ENCODE measurements at regions not wholly inside any gene's neighbourhood (a gene's known extent, or its start where the extent isn't known, plus 50 kb on each side); places are given as distances from the start of the nearest gene placed in this dataset.

- H3K27me3 ChIP-seq, result no peaks in the 10 kb centered on the region
- no peak overlapping the region for H3K27ac ChIP-seq
- DNase-seq, result no peak
- no peaks in the 10 kb centered on the region for H3K9me3 ChIP-seq
- TF ChIP-seq POLR2A (IDR thresholded peaks at IDR 0.05), result no peak
- TF ChIP-seq, protein P1, sequence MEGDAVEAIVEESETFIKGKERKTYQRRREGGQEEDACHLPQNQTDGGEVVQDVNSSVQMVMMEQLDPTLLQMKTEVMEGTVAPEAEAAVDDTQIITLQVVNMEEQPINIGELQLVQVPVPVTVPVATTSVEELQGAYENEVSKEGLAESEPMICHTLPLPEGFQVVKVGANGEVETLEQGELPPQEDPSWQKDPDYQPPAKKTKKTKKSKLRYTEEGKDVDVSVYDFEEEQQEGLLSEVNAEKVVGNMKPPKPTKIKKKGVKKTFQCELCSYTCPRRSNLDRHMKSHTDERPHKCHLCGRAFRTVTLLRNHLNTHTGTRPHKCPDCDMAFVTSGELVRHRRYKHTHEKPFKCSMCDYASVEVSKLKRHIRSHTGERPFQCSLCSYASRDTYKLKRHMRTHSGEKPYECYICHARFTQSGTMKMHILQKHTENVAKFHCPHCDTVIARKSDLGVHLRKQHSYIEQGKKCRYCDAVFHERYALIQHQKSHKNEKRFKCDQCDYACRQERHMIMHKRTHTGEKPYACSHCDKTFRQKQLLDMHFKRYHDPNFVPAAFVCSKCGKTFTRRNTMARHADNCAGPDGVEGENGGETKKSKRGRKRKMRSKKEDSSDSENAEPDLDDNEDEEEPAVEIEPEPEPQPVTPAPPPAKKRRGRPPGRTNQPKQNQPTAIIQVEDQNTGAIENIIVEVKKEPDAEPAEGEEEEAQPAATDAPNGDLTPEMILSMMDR (IDR thresholded peaks at IDR 0.05), result no peak
- TF ChIP-seq EP300 (IDR thresholded peaks at IDR 0.05), result no peak
- no peak for TF ChIP-seq POLR2AphosphoS5 (IDR thresholded peaks at IDR 0.05)
- no peak overlapping the region for H3K4me3 ChIP-seq
- H3K36me3 ChIP-seq, result no peaks in the 10 kb centered on the region
- H3K4me1 ChIP-seq, result peaks cover 0 to 19% (median 10%) of the 10 kb centered on the region in 4 donors
- intact Hi-C loops (cut with DNase I), result no loop called here
Measured at GRCh38 chr1:221841983-221842335, 100.1 kb upstream of the DUSP10 start.

DNA sequence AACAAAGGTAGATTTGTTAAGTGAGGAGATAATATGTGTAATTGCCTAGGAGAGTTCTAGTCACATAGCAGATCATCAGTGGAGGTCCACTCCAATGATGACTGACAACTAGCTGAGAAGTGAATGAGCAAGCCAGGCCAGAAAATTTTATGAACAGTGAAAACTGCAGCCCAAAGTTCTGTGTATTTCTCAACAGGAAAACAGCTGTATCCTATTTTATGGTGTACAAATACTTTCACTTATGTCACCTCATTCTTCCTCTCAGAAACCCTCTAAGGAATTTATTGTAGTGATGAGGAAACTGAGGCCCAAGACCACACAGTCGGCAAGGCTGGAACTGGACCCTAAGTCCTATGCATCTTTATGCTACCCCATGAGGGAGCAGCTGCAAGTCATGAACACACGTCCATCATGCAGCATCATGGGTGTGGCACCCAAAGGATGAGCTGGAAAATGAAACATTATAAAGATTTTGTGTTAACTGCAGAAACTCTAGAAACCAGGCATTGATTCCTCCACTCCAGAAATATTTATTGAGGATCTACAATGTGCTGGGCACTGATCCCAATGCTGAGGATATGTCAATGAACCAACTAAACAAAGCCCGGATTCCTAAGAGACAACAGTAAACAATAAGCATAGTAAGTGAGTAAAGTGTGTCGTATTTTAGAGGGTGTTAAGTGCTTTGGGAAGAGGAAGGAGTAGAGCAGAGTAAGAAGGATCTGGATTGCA is 99.5 kb upstream of the DUSP10 start:
- intact Hi-C loops (cut with DNase I), result no loop called here
- Histone ChIP-seq H3K9me3 (no peaks in the 10 kb centered on the region), H3K27me3 (no peaks in the 10 kb centered on the region), H3K4me1 (peaks cover 0 to 18% (median 9%) of the 10 kb centered on the region in 4 donors), H3K4me3 (no peak overlapping the region), H3K27ac (peak overlapping the region in 1 of 4 donors; percentile 15), H3K36me3 (no peaks in the 10 kb centered on the region)
- 36 to 49% methylated on average over 4 of the region's 4 CpGs for WGBS, 2 donors
- TF ChIP-seq POLR2AphosphoS5 (IDR thresholded peaks at IDR 0.05) (no peak), EP300 (IDR thresholded peaks at IDR 0.05) (no peak), POLR2A (IDR thresholded peaks at IDR 0.05) (no peak)
- TF ChIP-seq, protein P1 (IDR thresholded peaks at IDR 0.05), result no peak
- no peak for DNase-seq

GRCh38 chr1:221840511-221841243 is 98.8 kb upstream of the DUSP10 start:
- no peak for DNase-seq
- TF ChIP-seq POLR2A (IDR thresholded peaks at IDR 0.05) (no peak), POLR2AphosphoS5 (IDR thresholded peaks at IDR 0.05) (peak in 1 of 4 donors; percentile 7)
- Histone ChIP-seq H3K27me3 (no peaks in the 10 kb centered on the region), H3K4me1 (peaks cover 0 to 12% (median 3%) of the 10 kb centered on the region in 4 donors), H3K4me3 (no peak overlapping the region), H3K9me3 (no peaks in the 10 kb centered on the region), H3K36me3 (no peaks in the 10 kb centered on the region), H3K27ac (peak overlapping the region in 1 of 4 donors; percentile 15)
- intact Hi-C loops (cut with DNase I), result no loop called here
- WGBS, 2 donors, result 73 to 77% methylated on average over 5 of the region's 5 CpGs

DNA sequence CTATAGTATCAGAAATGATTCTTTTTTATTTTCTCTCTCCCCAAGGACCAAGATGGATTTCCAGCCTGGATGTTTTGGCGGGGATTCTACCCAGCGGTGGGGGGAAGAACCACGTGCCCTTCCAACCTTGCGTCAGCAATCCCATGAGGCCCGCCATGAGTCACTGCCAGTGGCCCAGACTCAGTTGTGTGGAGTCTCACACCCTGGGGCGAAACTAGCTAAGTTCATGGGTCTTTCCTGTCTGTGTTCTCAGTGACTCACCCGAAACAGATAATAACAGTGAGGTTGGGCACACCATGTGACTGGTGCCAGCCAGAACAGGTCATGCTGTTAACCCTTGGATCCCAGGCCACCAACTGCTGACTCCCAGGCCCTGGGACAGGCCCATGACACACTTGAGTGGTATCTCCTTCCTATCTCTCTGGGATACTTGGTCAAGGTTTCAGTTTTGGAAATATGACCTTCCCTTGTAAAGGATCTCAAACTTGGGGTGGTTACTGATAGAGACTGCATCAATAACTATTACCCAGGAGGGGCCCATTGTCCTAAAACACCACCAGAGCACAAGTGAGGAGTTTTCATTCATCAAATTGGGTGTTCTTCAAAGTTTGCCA is 98.0 kb upstream of the DUSP10 start:
- peaks cover 0 to 4% (median 0%) of the 10 kb centered on the region in 4 donors for H3K4me1 ChIP-seq
- WGBS, 2 donors, result 52 to 66% methylated on average over 7 of the region's 7 CpGs
- H3K9me3 ChIP-seq, result no peaks in the 10 kb centered on the region
- TF ChIP-seq, protein P1 (IDR thresholded peaks at IDR 0.05), result no peak
- TF ChIP-seq POLR2A (IDR thresholded peaks at IDR 0.05) (no peak), EP300 (IDR thresholded peaks at IDR 0.05) (no peak), POLR2AphosphoS5 (IDR thresholded peaks at IDR 0.05) (no peak)
- H3K36me3 ChIP-seq, result no peaks in the 10 kb centered on the region
- intact Hi-C loops (cut with DNase I), result no loop called here
- no peak overlapping the region for H3K4me3 ChIP-seq
- H3K27ac ChIP-seq, result peak overlapping the region in 1 of 4 donors; percentile 5
- no peaks in the 10 kb centered on the region for H3K27me3 ChIP-seq
- DNase-seq, result peak; percentile 73

DNA sequence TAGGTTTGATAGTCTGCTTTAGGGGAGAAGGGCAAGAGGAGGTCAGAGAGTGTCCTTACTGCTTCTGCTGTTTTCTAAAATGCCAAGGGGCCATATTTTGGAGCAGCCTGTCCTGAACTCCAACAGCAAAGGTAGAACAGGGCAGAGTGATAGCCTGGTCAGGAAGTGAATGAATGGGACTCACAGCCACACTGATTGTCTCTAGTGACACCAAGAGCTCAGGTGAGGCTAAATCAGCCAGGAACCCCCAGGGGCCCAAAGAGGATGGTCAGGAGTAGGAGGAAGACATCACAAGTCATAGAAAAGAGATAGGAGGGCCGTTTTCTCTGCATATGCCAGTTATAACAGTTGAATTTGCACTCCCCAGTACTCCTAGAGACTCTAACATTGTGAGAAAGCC is 97.4 kb upstream of the DUSP10 start:
- 36 to 71% methylated on average over 1 of the region's 1 CpG for WGBS, 2 donors
- Histone ChIP-seq H3K27me3 (no peaks in the 10 kb centered on the region), H3K36me3 (no peaks in the 10 kb centered on the region), H3K4me1 (no peaks in the 10 kb centered on the region), H3K27ac (no peak overlapping the region), H3K4me3 (no peak overlapping the region), H3K9me3 (no peaks in the 10 kb centered on the region)
- intact Hi-C loops (cut with DNase I), result no loop called here
- no peak for DNase-seq
- no peak for TF ChIP-seq POLR2A (IDR thresholded peaks at IDR 0.05)
- no peak for TF ChIP-seq POLR2AphosphoS5 (IDR thresholded peaks at IDR 0.05)

Data from sigmoid colon (tissue), 6 donors.